Caco-2 (cell line): ENCODE measurements at regions not wholly inside any gene's neighbourhood (a gene's known extent, or its start where the extent isn't known, plus 50 kb on each side); places are given as distances from the start of the nearest gene placed in this dataset.
A peak's percentile ranks its signal among the peaks of the same experiment; 100 is the strongest.

Experiments
- BruUV-seq: library from RNA; stranded (reverse); fragments of 400-500 nt; replicated peaks from 2 replicates; lab custom pipeline; 2021; lab: Mats Ljungman, UMichigan
- CTCF ChIA-PET: fragments of 300-600 bp; sonication (Branson Sonifier 250); formaldehyde crosslinking; loops from one replicate; lab custom pipeline; 2022; ENCODE audit warnings: antibody characterized with exemption; lab: Charles Lee
- POLR2A ChIA-PET: fragments of 300-600 bp; sonication (Branson Sonifier 250); formaldehyde crosslinking; loops from one replicate; lab custom pipeline; 2022; ENCODE audit warnings: antibody characterized with exemption; lab: Charles Lee
- DNase-seq, 2 experiments: peaks; one replicate each; pipeline versions ENCODE4 v3.0.0 to v3.0.0-alpha.2; 2020 to 2022
- H3K27me3 ChIP-seq: replicated peaks from 2 replicates; pipeline ENCODE4 v1.6.0; 2011; ENCODE audit warnings: low read length; ENCODE audit not compliant: control insufficient read depth, insufficient read depth
- H3K36me3 ChIP-seq: 2 replicates; pipeline ENCODE4 v1.5.1; 2011; ENCODE audit warnings: low read length; ENCODE audit not compliant: control insufficient read depth, insufficient read depth
- H3K4me1 ChIP-seq: fragments of 250-450 bp; sonication (Bioruptor Pico); 2 replicates; pipeline ENCODE4 v1.5.1; 2020; ENCODE audit warnings: mild to moderate bottlenecking
- H3K4me3 ChIP-seq: 2 replicates; pipeline ENCODE4 v1.5.1; 2011; ENCODE audit warnings: low read depth, mild to moderate bottlenecking, control low read depth, low read length
- H3K9me3 ChIP-seq: fragments of 250-450 bp; sonication (Bioruptor Pico); 2 replicates; pipeline ENCODE4 v1.5.1; 2020; ENCODE audit warnings: mild to moderate bottlenecking, moderate library complexity
- H3K27ac Mint-ChIP-seq: one replicate; pipeline ENCODE4 v1.8.0; 2022; ENCODE audit warnings: mixed read lengths; ENCODE audit not compliant: unreplicated experiment
- H3K27me3 Mint-ChIP-seq: one replicate; pipeline ENCODE4 v1.8.0; 2022; ENCODE audit warnings: mixed read lengths; ENCODE audit not compliant: insufficient read depth, unreplicated experiment
- H3K36me3 Mint-ChIP-seq: one replicate; pipeline ENCODE4 v1.8.0; 2022; ENCODE audit warnings: mild to moderate bottlenecking, mixed read lengths; ENCODE audit not compliant: insufficient read depth, unreplicated experiment
- H3K4me1 Mint-ChIP-seq: one replicate; pipeline ENCODE4 v1.8.0; 2022; ENCODE audit warnings: low read depth, mixed read lengths; ENCODE audit not compliant: unreplicated experiment
- H3K4me3 Mint-ChIP-seq: one replicate; pipeline ENCODE4 v1.8.0; 2022; ENCODE audit warnings: mild to moderate bottlenecking, moderate library complexity, mixed read lengths; ENCODE audit not compliant: unreplicated experiment
- H3K9me3 Mint-ChIP-seq: one replicate; pipeline ENCODE4 v1.8.0; 2022; ENCODE audit warnings: mixed read lengths; ENCODE audit not compliant: unreplicated experiment
- intact Hi-C: fragments of 100-400 bp; cut with micrococcal nuclease; formaldehyde crosslinking; loops from one replicate; pipeline ENCODE4 v1.10.0; 2022; ENCODE audit not compliant: unreplicated experiment
- TF ChIP-seq, protein P1 (sequence below), 2 experiments: fragments of 200-600 bp in 1 of 2; IDR thresholded peaks; 1 replicate in 1 of 2; 2 replicates in 1 of 2; pipeline versions ENCODE4 v1.5.1 to v1.8.0; 2011 to 2022; ENCODE audit warnings: antibody characterized with exemption in 1 of 2, control low read depth in 1 of 2, inconsistent platforms in 1 of 2, low read depth in 1 of 2, low read length in 1 of 2, mild to moderate bottlenecking in 1 of 2, moderate library complexity in 1 of 2; ENCODE audit not compliant: insufficient read depth in 1 of 2, severe bottlenecking in 1 of 2, unreplicated experiment in 1 of 2

DNA sequence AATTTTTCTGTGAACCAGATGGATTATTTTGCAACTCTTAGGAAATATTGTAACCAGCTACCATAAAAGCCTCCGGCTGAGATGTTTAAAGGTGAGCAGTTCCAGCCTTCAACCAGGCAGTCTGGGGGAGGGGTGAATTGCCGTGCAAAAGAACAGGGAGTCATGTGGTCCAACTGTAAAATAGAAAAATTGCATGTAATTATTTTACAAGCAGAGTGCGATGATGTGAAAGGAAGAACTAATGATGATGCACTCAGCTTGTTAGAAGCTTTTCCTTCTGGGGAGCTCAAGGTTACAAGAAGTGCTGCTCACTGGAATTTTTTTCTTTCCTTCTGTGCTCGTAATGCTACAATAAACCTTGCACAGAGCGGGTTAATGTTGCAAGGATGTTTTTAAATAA, 188.7 kb upstream of the ITGA1 start:
- CTCF ChIA-PET: no interaction called here
- no peaks in the 10 kb centered on the region for H3K36me3 Mint-ChIP-seq

DNA sequence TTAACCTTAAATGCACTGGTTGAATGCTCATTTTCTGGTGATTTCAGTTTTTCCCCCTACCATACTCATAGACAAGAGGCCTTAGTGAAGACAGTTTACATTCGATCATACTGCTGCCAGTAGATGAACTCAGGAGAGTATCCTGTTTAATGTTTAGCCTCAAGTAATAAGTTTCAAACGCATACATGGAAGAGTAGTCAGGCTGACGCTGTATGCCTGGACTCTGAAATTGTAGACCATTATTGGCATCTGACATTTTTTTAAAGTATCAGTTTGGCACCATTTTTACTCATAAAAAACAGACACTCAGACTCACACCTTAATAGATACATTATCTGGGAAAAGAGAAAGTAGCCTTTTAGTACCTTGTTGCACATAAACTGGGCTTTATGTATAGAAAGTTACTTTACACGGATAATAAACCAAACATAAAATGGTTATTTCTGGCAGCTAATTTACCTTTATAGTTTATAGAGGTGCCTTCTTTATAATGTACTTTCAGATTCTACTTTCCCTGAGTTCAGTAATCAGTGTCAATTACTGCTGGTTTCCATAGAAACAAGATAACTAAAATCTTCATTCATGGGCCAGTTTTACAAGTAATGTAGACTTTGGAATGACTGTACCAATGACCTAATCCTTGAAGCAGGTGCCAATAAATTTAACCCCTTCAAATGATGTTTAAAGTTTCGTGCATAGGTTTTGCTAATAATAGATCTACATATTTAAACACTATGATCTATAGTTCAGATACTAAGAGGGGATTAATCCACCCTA, 183.8 kb upstream of the ITGA1 start:
- no peaks in the 10 kb centered on the region for H3K9me3 ChIP-seq
- DNase-seq: peak in 1 of 2 experiments; percentile 14
- Mint-ChIP-seq H3K4me1 (no peaks in the 10 kb centered on the region), H3K27me3 (peaks cover 4% of the 10 kb centered on the region), H3K36me3 (no peaks in the 10 kb centered on the region), H3K27ac (peak overlapping the region; percentile 22), H3K4me3 (peak overlapping the region; percentile 22), H3K9me3 (peaks cover 4% of the 10 kb centered on the region)
- TF ChIP-seq, protein P1, sequence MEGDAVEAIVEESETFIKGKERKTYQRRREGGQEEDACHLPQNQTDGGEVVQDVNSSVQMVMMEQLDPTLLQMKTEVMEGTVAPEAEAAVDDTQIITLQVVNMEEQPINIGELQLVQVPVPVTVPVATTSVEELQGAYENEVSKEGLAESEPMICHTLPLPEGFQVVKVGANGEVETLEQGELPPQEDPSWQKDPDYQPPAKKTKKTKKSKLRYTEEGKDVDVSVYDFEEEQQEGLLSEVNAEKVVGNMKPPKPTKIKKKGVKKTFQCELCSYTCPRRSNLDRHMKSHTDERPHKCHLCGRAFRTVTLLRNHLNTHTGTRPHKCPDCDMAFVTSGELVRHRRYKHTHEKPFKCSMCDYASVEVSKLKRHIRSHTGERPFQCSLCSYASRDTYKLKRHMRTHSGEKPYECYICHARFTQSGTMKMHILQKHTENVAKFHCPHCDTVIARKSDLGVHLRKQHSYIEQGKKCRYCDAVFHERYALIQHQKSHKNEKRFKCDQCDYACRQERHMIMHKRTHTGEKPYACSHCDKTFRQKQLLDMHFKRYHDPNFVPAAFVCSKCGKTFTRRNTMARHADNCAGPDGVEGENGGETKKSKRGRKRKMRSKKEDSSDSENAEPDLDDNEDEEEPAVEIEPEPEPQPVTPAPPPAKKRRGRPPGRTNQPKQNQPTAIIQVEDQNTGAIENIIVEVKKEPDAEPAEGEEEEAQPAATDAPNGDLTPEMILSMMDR (IDR thresholded peaks at IDR 0.05; ENCODE audit: insufficient read depth in 1 of 2, low read depth in 1 of 2, low read length in 1 of 2, severe bottlenecking in 1 of 2, unreplicated experiment in 1 of 2): no peak
- intact Hi-C loops: no loop called here
- BruUV-seq: no TSS peak
- H3K4me3 ChIP-seq: no peak overlapping the region
- no peaks in the 10 kb centered on the region for H3K27me3 ChIP-seq
- H3K36me3 ChIP-seq: no peaks in the 10 kb centered on the region
- CTCF ChIA-PET: no interaction called here
- H3K4me1 ChIP-seq: peaks cover 24% of the 10 kb centered on the region
- POLR2A ChIA-PET: no interaction called here

More for the DNA sequence above, 188.7 kb upstream of the ITGA1 start:
- intact Hi-C loops: no loop called here
- no peak overlapping the region for H3K27ac Mint-ChIP-seq
- H3K9me3 ChIP-seq: no peaks in the 10 kb centered on the region
- DNase-seq: no peak
- no peaks in the 10 kb centered on the region for H3K9me3 Mint-ChIP-seq
- no peaks in the 10 kb centered on the region for H3K27me3 Mint-ChIP-seq
- no peak overlapping the region for H3K4me3 ChIP-seq
- H3K36me3 ChIP-seq: no peaks in the 10 kb centered on the region
- no peaks in the 10 kb centered on the region for H3K27me3 ChIP-seq
- no TSS peak for BruUV-seq
- peaks cover 16% of the 10 kb centered on the region for H3K4me1 ChIP-seq
- no peaks in the 10 kb centered on the region for H3K4me1 Mint-ChIP-seq
- TF ChIP-seq, protein P1 (IDR thresholded peaks at IDR 0.05; ENCODE audit: insufficient read depth in 1 of 2, low read depth in 1 of 2, low read length in 1 of 2, severe bottlenecking in 1 of 2, unreplicated experiment in 1 of 2): no peak
- no peak overlapping the region for H3K4me3 Mint-ChIP-seq
- POLR2A ChIA-PET: no interaction called here

DNA sequence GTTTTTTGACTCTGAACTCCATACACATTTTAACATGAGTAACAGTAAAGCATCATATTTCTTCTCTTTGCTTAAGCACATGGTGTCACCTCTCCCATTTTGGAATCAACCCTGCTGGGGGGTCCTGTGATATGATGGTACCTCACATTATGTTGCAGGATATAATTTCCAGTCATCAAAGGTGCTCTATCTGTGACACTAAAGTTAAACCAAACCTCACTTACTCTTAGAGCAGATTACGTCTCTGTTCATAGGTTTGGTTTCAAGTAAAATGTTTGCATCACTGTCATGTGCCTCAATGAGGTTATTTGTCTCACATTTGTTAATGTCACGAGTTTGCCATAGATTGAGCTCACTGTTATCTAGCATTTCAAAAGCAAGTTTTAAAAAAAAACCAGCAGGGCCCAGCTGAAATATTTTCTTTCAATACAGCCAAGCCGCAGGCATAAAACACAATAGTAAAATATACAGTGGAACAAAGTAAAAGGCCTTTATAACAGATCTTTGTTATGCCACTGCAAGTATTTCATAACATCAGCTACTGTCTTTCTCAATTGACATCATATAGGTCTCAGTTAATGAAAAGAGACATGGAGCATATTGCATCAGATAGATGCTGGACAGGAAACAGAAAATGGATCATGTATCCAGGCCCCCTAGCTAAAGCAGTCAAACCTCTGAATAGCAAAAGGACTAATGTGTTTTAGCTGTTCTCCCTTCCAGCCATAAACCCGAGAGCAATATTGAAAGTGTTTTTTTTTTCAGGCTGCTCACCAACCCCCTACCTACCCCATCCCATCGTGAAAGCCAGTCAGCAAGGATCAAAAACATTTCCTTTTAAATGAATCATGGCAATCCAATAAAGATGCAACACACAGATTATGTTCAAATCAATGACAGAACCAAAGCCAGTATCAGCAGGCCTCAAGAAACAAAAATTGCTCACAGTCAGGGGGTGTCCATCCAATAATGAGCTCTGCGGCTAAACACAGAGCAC, 182.1 kb upstream of the ITGA1 start:
- ChIA-PET CTCF (no interaction called here), POLR2A (no interaction called here)
- Mint-ChIP-seq H3K9me3 (peaks cover 10% of the 10 kb centered on the region), H3K4me3 (no peak overlapping the region), H3K27me3 (peaks cover 6% of the 10 kb centered on the region), H3K4me1 (no peaks in the 10 kb centered on the region), H3K27ac (no peak overlapping the region), H3K36me3 (no peaks in the 10 kb centered on the region)
- DNase-seq: no peak
- Histone ChIP-seq H3K9me3 (no peaks in the 10 kb centered on the region), H3K36me3 (no peaks in the 10 kb centered on the region), H3K4me1 (peaks cover 19% of the 10 kb centered on the region), H3K4me3 (no peak overlapping the region), H3K27me3 (no peaks in the 10 kb centered on the region)
- no TSS peak for BruUV-seq
- intact Hi-C loops: no loop called here
- TF ChIP-seq, protein P1 (IDR thresholded peaks at IDR 0.05; ENCODE audit: insufficient read depth in 1 of 2, low read depth in 1 of 2, low read length in 1 of 2, severe bottlenecking in 1 of 2, unreplicated experiment in 1 of 2): peak in 1 of 2 experiments; percentile 1
